HG03571 (cell line): ENCODE measurements at regions not wholly inside any gene's neighbourhood (a gene's known extent, or its start where the extent isn't known, plus 50 kb on each side); places are given as distances from the start of the nearest gene placed in this dataset.
"Not testable (repeated sequence)": the region's sequence is repeated elsewhere in the genome, so short reads cannot be mapped to it uniquely, and the experiment has no call there.

Experiments
- ATAC-seq: cut with Tn5 transposase; IDR thresholded peaks from one replicate; pipeline ENCODE4 v1.9.1; 2021; ENCODE audit not compliant: unreplicated experiment

GRCh38 chr2:204412782-204413181 lies 132.5 kb upstream of the PARD3B start:
- not testable (repeated sequence) for ATAC-seq

DNA sequence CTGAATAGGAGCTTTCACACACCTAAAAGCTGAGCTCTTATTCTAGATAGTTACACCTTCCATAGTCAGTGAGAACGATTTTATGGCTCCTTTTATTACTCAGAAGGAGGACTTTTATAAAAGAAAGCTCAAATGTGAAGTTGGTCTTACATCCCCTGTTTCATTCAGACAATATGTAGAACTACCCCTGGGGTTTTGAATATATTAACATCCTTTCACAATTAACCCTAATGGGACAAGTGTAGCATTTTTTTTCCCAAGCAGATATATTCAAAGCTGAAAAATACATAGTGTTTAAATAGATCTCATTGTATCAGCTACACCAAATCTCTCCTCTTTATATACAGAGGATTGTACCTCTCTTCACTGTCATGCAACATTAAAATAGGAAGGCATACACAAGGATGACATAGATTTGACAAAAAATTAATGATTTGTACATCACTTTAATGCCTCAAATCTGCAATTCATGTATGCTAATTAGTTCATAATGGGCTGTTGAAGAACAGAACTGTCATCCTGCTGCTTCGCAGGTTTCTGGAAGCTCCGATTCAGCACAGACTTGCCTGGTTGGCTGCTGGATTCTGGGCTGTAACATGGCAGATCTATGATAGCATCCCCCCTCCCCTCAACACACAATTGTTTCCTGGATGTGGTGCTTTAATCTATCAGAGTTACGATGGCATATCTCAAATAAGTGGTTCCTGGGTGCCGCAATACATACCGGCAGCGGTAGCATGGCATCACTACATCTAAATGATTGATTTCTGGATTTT lies 129.7 kb upstream of the PARD3B start:
- ATAC-seq: no peak

GRCh38 chr2:204416236-204416635 lies 129.0 kb upstream of the PARD3B start:
- no peak for ATAC-seq

DNA sequence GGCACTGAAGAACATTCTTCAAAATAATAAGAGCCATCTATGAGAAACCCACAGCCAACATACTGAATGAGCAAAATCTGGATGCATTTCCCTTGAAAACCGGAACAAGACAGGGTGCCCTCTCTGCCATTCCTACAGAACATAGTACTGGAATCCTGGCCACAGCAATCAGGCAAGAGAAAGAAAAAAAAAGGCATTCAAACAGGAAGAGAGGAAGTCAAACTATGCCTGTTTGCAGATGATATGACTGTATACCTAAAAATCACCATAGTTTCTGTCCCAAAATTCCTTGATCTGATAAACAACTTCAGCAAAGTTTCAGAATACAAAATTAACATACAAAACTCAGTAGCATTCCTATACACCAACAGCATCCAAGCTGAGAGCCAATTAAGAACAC lies 119.5 kb upstream of the PARD3B start:
- no peak for ATAC-seq

DNA sequence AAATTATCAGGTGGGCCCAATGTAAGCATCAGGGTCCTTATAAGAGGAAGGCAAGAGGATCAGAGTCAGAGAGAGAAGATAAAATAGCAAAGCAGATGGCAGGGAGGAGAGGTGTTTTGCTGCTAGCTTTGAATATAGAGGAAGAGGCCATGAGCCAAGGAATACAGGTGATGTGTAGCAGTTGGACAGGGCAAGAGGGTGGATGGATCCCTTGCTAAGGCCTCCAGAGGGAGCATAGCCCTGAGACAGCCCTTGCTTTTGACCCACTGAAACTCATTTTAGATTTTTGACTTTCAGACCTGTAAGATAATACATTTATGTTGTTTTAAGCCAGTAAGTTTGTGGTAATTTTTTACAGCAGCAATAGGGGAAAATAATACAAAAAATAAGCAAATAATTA lies 116.6 kb upstream of the PARD3B start:
- ATAC-seq: no peak

- no peak for ATAC-seq
These were observed 113.7 kb upstream of the PARD3B start for GRCh38 chr2:204431529-204431928.

DNA sequence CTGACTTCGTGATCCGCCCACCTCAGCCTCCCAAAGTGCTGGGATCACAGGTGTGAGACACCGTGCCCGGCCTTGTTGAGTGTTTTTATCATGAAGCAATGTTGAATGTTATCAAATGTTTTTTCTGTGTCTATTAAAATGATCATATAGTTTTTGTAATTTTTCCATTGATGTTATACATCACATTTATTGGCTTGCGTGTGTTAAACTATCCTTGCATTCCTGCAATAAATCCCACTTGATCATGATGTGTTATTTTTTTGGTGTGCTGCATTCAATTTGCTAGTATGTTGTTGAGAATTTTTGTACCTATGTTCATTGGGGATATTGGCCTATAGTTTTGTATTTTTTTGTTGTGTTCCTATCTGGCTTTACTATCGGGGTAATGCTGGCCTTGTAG lies 113.1 kb upstream of the PARD3B start:
- ATAC-seq: no peak

- ATAC-seq: no peak
These were observed 110.4 kb upstream of the PARD3B start for GRCh38 chr2:204434660-204435462.

GRCh38 chr2:204436230-204436629 lies 109.0 kb upstream of the PARD3B start:
- ATAC-seq: no peak

GRCh38 chr2:204437408-204437807 lies 107.9 kb upstream of the PARD3B start:
- ATAC-seq: no peak

- ATAC-seq: no peak
These were observed 107.2 kb upstream of the PARD3B start for GRCh38 chr2:204437815-204438756.

DNA sequence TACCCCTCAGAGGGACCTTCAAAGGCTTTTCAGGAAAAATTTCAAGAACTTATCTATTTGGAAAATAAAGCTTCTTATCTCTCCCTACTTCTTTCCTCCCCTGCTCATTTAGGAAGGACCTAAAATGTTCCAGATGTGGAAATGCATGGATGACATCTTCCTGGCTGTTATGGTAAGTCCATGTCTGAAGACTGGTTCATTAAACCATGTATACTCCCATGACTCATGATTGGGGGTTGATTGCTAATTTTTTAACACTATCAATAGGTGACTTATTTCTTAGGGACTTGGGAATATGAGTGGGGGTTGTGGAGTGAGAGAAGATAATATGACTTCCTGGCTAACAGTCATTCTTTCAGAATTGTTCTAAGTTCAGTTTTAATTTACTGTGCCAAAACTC lies 104.0 kb upstream of the PARD3B start:
- ATAC-seq: no peak

- ATAC-seq: no peak
These were observed 100.1 kb upstream of the PARD3B start for GRCh38 chr2:204445149-204445548.

GRCh38 chr2:204447722-204448121 lies 97.6 kb upstream of the PARD3B start:
- no peak for ATAC-seq

DNA sequence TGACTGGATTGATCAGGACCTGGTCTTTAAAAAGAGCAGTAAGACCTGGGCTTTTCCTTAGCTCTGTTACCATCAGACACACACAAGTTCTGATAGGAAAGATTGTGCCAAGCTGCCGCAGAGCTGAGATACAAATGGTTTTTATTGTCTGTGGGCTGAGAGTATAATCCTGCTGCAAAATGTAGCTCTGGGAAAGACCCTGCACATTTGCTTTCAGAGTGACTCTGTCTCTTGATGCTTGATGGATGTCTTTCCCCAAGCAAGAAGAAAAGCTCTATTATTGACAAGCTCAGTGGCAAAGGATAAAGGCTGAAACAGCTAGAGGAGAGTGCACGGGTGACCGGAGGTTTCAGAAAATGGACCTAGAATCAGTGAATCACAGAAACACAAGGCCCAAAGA lies 95.3 kb upstream of the PARD3B start:
- no peak for ATAC-seq

DNA sequence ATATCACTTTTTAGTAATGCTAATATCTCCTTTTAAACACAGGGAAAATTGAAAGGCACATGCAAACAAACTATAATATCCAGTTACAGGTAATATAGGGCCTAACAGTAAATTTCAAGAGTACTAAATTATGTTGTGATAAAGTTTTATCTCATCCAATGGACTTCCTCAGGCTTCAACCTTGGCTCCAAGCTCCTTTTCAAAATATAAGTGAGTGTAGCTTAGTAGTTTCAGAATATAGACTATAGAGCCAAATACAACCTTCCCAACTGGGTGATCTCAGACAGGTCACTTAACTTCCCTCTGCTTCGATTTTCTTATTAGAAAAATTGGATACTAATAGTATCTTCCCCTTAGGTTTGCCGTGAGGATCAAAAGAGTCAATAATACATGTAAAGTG lies 93.5 kb upstream of the PARD3B start:
- no peak for ATAC-seq

DNA sequence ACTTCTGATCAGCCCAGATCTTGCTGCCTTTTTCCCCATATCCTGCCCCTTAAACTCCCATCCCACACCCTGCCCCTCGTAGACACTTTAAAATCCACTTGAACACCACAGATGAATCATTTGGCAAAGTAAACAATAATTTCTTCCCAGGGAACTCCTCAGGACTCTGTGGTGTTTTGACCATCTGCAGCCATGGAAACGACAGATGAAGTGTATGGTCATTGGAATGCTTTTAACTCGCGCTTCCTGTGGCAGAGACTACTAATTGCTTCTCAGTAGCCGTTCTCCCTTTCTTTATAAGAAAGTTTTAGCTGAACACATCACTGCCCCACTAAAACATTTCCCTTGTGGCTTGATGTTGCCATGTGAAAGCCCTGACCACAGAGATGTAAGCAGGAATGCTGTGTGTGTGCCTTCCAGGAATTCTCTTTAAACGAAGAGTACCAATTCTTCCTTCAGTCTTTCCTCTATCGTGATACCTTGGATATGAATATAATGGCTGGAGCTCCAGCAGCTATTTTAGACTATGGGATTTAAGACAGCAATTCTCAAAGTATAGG lies 92.7 kb upstream of the PARD3B start:
- no peak for ATAC-seq

- no peak for ATAC-seq
These were observed 91.5 kb upstream of the PARD3B start for GRCh38 chr2:204453730-204454167.

- ATAC-seq: no peak
These were observed 90.4 kb upstream of the PARD3B start for GRCh38 chr2:204454672-204455380.

GRCh38 chr2:204468746-204469429 lies 76.4 kb upstream of the PARD3B start:
- no peak for ATAC-seq
